Upper lobe of left lung (tissue), 6 donors: ENCODE measurements at regions not wholly inside any gene's neighbourhood (a gene's known extent, or its start where the extent isn't known, plus 50 kb on each side); places are given as distances from the start of the nearest gene placed in this dataset.

Experiments used
- ATAC-seq, 2 donors: fragments of 200-7000 bp; cut with Tn5 transposase; one replicate each; pipeline ENCODE4 v1.9.1; 2022; ENCODE audit warnings: mild to moderate bottlenecking in 2 of 2, moderate library complexity in 2 of 2; ENCODE audit not compliant: low FRiP score in 2 of 2
- DNase-seq, 2 donors: peaks; one replicate each; pipeline ENCODE4 v3.0.0-alpha.2; 2019 to 2020
- H3K27ac ChIP-seq, 4 donors: fragments of 200-600 bp; sonication (generic); one replicate each; pipeline ENCODE4 v1.5.1; 2016 to 2019
- H3K27me3 ChIP-seq, 4 donors: fragments of 200-600 bp; sonication (generic); one replicate each; pipeline ENCODE4 v1.5.1; 2017 to 2019
- H3K36me3 ChIP-seq, 4 donors: fragments of 200-600 bp; sonication (generic); one replicate each; pipeline ENCODE4 v1.5.1; 2016 to 2019
- H3K4me1 ChIP-seq, 4 donors: fragments of 200-600 bp; sonication (generic); one replicate each; pipeline ENCODE4 v1.5.1; 2018 to 2019
- H3K4me3 ChIP-seq, 4 donors: fragments of 200-600 bp; sonication (generic); one replicate each; pipeline ENCODE4 v1.5.1; 2017 to 2019; ENCODE audit warnings: mild to moderate bottlenecking in 2 of 4, moderate library complexity in 1 of 4
- H3K9me3 ChIP-seq, 4 donors: fragments of 200-600 bp; sonication (generic); one replicate each; pipeline ENCODE4 v1.5.1; 2018 to 2019
- CTCF ChIP-seq, 6 experiments: fragments of 450-650 bp in 4 of 6; fragments of 200-600 bp in 2 of 6; sonication (generic) in 2 of 6; IDR thresholded peaks; one replicate each; pipeline ENCODE4 v1.5.1; 2016 to 2019; ENCODE audit warnings: antibody characterized with exemption in 6 of 6
- EP300 ChIP-seq, 4 donors: sonication (generic); formaldehyde crosslinking; IDR thresholded peaks; one replicate each; pipeline ENCODE4 v1.5.1; 2017; ENCODE audit warnings: antibody characterized with exemption in 4 of 4, control low read depth in 2 of 4
- POLR2A ChIP-seq, 4 donors: fragments of 450-650 bp; IDR thresholded peaks; one replicate each; pipeline ENCODE4 v1.5.1; 2016 to 2017; ENCODE audit warnings: antibody characterized with exemption in 4 of 4, mild to moderate bottlenecking in 2 of 4
- POLR2AphosphoS5 ChIP-seq, 2 donors: sonication (generic); formaldehyde crosslinking; IDR thresholded peaks; one replicate each; pipeline ENCODE4 v1.5.1; 2017; ENCODE audit warnings: antibody characterized with exemption in 2 of 2
- WGBS, 2 donors: methylation state at CpG; one replicate each; pipeline ENCODE4 v1.1.5; 2017 to 2018; 5-methylcytosine and 5-hydroxymethylcytosine counted together
- donor health status: DM: no; HTN: no; CAD: no; lungs with moderate emphysema.
- donor health status: DM: no; HTN: yes; CAD: no; lungs with severe emphysema.

- TF ChIP-seq CTCF (IDR thresholded peaks at IDR 0.05): no peak
- no peak overlapping the region for H3K27ac ChIP-seq
- DNase-seq (no peak), ATAC-seq (no peak)
- H3K36me3 ChIP-seq: no peaks in the 10 kb centered on the region
- 60 to 65% methylated on average over 1 of the region's 1 CpG for WGBS, 2 donors
- H3K9me3 ChIP-seq: no peaks in the 10 kb centered on the region
- H3K4me3 ChIP-seq: no peak overlapping the region
- H3K4me1 ChIP-seq: no peaks in the 10 kb centered on the region
- H3K27me3 ChIP-seq: no peaks in the 10 kb centered on the region
These were observed 453.2 kb downstream of the PRR16 start for GRCh38 chr5:120917214-120917758.

- no peaks in the 10 kb centered on the region for H3K9me3 ChIP-seq
- no peaks in the 10 kb centered on the region for H3K27me3 ChIP-seq
- TF ChIP-seq POLR2A (IDR thresholded peaks at IDR 0.05) (no peak), CTCF (IDR thresholded peaks at IDR 0.05) (no peak), EP300 (IDR thresholded peaks at IDR 0.05) (no peak), POLR2AphosphoS5 (IDR thresholded peaks at IDR 0.05) (no peak)
- no peaks in the 10 kb centered on the region for H3K36me3 ChIP-seq
- no peak overlapping the region for H3K4me3 ChIP-seq
- ATAC-seq (no peak), DNase-seq (no peak)
- no peaks in the 10 kb centered on the region for H3K4me1 ChIP-seq
- no peak overlapping the region for H3K27ac ChIP-seq
- WGBS, 2 donors: 89 to 98% methylated on average over 2 of the region's 2 CpGs
These were observed 454.9 kb downstream of the PRR16 start for GRCh38 chr5:120919017-120919416.

GRCh38 chr5:120923026-120923425, 458.9 kb downstream of the PRR16 start:
- no peaks in the 10 kb centered on the region for H3K4me1 ChIP-seq
- H3K9me3 ChIP-seq: no peaks in the 10 kb centered on the region
- no peaks in the 10 kb centered on the region for H3K27me3 ChIP-seq
- no peak for TF ChIP-seq CTCF (IDR thresholded peaks at IDR 0.05)
- no peak for TF ChIP-seq POLR2A (IDR thresholded peaks at IDR 0.05)
- no peak for TF ChIP-seq POLR2AphosphoS5 (IDR thresholded peaks at IDR 0.05)
- TF ChIP-seq EP300 (IDR thresholded peaks at IDR 0.05): no peak
- DNase-seq: no peak
- WGBS, 2 donors: 83 to 85% methylated on average over 3 of the region's 3 CpGs
- ATAC-seq: no peak
- H3K4me3 ChIP-seq: no peak overlapping the region
- no peak overlapping the region for H3K27ac ChIP-seq
- H3K36me3 ChIP-seq: no peaks in the 10 kb centered on the region

DNA sequence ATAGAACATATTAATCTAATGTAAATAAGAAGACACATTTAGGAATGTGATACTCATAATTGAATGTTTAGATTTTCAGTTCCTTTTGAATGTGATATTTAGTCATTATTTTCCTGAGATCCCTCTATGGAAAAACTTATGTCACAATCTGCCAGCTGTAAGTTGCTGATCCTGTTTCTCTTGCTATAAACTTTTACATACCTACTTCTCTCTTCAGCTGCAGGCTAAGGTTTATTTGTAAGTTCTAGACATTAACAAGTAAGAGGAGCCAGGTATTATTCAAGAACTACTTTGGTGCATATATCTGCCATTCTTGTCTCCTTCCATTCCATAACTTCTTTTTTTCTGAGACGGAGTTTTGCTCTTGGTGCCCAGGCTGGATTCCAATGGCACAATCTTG, 462.4 kb downstream of the PRR16 start:
- DNase-seq: no peak
- H3K4me1 ChIP-seq: no peaks in the 10 kb centered on the region
- no peaks in the 10 kb centered on the region for H3K36me3 ChIP-seq
- ATAC-seq: no peak
- TF ChIP-seq POLR2AphosphoS5 (IDR thresholded peaks at IDR 0.05) (no peak), CTCF (IDR thresholded peaks at IDR 0.05) (no peak), EP300 (IDR thresholded peaks at IDR 0.05) (no peak), POLR2A (IDR thresholded peaks at IDR 0.05) (no peak)
- no peak overlapping the region for H3K27ac ChIP-seq
- no peak overlapping the region for H3K4me3 ChIP-seq
- H3K9me3 ChIP-seq: no peaks in the 10 kb centered on the region
- no peaks in the 10 kb centered on the region for H3K27me3 ChIP-seq
- 86 to 92% methylated on average over 1 of the region's 1 CpG for WGBS, 2 donors

- no peak for DNase-seq
- H3K4me3 ChIP-seq: no peak overlapping the region
- no peaks in the 10 kb centered on the region for H3K36me3 ChIP-seq
- H3K27me3 ChIP-seq: no peaks in the 10 kb centered on the region
- H3K27ac ChIP-seq: no peak overlapping the region
- H3K4me1 ChIP-seq: no peaks in the 10 kb centered on the region
- TF ChIP-seq CTCF (IDR thresholded peaks at IDR 0.05): no peak
- no peak for TF ChIP-seq EP300 (IDR thresholded peaks at IDR 0.05)
- no peak for TF ChIP-seq POLR2AphosphoS5 (IDR thresholded peaks at IDR 0.05)
- TF ChIP-seq POLR2A (IDR thresholded peaks at IDR 0.05): no peak
- no peaks in the 10 kb centered on the region for H3K9me3 ChIP-seq
- no peak for ATAC-seq
These were observed 463.9 kb downstream of the PRR16 start for GRCh38 chr5:120927950-120928530.
